H1 (cell line): ENCODE measurements at regions not wholly inside any gene's neighbourhood (a gene's known extent, or its start where the extent isn't known, plus 50 kb on each side); places are given as distances from the start of the nearest gene placed in this dataset.

Experiments used
- KDM4A ChIP-seq: IDR thresholded peaks from one replicate; pipeline ENCODE4 v1.7.1; 2012; ENCODE audit warnings: low read depth, mild to moderate bottlenecking, moderate library complexity, low read length, inconsistent platforms; ENCODE audit not compliant: severe bottlenecking

DNA sequence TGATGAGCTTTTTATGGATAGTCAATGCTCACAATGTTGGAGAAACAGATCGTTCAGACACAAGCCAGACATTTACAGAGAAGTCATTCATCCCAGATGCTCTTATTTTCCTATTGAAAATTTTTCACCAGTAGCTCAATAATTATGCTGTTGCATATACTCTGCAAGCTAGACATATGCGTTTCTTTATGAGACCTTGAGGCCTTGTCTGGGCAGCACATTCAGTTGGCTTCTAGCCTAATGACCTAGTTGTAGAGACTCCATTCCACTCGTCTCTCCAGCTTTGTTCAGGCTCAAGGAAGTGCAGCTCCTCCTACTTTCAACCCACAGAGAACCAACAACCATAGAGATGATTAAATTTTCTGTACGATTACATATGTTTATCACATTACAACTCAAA is 237.7 kb downstream of the MZT1 start (continued):
- TF ChIP-seq KDM4A: no peak
